ENCODE measurements at regions not wholly inside any gene's neighbourhood (a gene's known extent, or its start where the extent isn't known, plus 50 kb on each side); places are given as distances from the start of the nearest gene placed in this dataset.

DNA sequence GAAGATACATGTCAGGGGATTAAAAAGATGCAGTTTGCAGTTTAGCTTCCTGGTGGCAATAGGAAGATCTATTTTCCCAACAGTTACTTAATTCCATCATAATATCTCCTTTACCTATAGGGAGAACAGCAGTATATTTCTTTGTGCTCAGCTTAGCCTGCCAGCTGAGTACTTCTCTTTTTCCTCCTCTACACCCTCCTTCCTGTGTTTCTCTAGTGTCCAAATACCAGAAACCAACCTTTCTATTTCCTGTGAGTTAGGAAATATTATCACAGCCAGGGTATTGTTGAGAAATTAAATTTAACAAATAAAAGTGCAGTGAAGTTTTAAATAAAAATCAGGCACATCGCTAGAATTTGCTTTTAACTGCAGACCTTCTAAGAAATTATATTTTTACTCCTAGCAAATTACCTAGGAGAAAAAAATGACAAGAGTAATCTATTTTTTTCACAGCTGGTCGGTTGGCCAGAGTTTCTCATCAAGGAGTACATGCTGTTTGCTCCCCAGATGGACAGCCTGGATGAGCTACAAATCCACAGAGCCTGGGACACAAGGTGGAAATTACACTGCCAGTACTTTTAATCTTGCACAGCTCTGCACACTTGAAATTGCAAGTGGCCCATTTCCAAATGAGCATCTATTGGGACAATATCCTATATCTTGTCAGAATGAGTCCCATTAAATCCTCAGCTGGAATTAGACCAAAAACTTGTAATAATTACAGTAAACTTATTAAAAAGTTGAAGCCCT is 185.2 kb upstream of the CFAP20DC start:
- TF ChIP-seq POLR2AphosphoS5 (IDR thresholded peaks at IDR 0.05; ENCODE audit: low read depth, low read length) (no peak), POLR2A (IDR thresholded peaks at IDR 0.05; ENCODE audit: low read depth, low read length) (no peak), TAF1 (IDR thresholded peaks at IDR 0.05; ENCODE audit: borderline replicate concordance, low read depth, low read length) (no peak)

Measured in GM12892 (cell line).